ENCODE measurements at regions not wholly inside any gene's neighbourhood (a gene's known extent, or its start where the extent isn't known, plus 50 kb on each side); places are given as distances from the start of the nearest gene placed in this dataset.
A peak's percentile ranks its signal among the peaks of the same experiment; 100 is the strongest.

DNA sequence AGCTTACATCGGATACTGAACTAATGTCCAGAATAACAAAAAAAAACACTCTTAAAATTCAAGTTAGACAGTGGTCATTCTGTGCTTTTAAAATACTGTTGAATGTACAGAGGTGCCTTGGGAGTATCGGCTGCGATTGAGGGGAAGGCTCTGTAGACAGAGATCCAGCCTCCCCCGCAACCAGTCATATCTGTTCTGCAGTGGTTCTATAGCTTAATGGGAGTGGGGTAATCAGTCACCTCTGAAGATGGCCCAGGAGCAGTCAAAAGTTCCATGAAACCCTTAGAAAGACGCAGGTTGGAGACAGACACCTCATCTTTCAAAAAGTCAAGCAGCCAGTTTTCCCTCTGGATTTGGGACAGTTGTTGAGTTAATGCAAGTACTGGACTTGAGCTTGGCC, 1486.6 kb upstream of the TMEM132C start:
- Histone ChIP-seq H3K4me3 (ENCODE audit: low read depth, low read length) (no peak overlapping the region), H3K27ac (no peak overlapping the region), H3K9me3 (ENCODE audit: severe bottlenecking) (no peaks in the 10 kb centered on the region), H3K27me3 (ENCODE audit: insufficient read depth, low read depth, severe bottlenecking) (no peaks in the 10 kb centered on the region), H3K36me3 (no peaks in the 10 kb centered on the region)
- TF ChIP-seq, protein P1, sequence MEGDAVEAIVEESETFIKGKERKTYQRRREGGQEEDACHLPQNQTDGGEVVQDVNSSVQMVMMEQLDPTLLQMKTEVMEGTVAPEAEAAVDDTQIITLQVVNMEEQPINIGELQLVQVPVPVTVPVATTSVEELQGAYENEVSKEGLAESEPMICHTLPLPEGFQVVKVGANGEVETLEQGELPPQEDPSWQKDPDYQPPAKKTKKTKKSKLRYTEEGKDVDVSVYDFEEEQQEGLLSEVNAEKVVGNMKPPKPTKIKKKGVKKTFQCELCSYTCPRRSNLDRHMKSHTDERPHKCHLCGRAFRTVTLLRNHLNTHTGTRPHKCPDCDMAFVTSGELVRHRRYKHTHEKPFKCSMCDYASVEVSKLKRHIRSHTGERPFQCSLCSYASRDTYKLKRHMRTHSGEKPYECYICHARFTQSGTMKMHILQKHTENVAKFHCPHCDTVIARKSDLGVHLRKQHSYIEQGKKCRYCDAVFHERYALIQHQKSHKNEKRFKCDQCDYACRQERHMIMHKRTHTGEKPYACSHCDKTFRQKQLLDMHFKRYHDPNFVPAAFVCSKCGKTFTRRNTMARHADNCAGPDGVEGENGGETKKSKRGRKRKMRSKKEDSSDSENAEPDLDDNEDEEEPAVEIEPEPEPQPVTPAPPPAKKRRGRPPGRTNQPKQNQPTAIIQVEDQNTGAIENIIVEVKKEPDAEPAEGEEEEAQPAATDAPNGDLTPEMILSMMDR (IDR thresholded peaks at IDR 0.05; ENCODE audit: low read depth, low read length): no peak
- no peak for DNase-seq

DNA sequence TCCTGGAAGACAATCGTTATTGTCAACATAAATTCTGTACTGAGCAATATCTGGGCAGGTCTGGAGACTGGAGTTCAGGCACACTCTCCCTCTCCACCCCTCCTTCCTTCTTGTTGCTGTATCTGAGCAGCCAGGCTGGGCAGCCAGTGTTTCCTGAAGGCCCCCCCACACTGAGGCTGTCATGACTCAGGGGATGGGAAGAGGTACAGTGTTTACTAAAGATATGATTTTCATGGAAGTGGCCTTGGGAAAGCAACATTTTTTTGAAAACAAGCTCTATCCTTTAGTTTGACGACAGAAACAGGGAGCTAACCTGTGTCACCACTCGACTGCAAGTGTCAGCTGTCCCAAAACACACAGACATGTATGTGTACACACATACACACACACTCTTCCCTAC, 1485.4 kb upstream of the TMEM132C start:
- no peak for DNase-seq
- Histone ChIP-seq H3K27me3 (ENCODE audit: insufficient read depth, low read depth, severe bottlenecking) (no peaks in the 10 kb centered on the region), H3K9me3 (ENCODE audit: severe bottlenecking) (no peaks in the 10 kb centered on the region), H3K27ac (no peak overlapping the region), H3K36me3 (no peaks in the 10 kb centered on the region), H3K4me3 (ENCODE audit: low read depth, low read length) (no peak overlapping the region)
- TF ChIP-seq, protein P1 (IDR thresholded peaks at IDR 0.05; ENCODE audit: low read depth, low read length): no peak

DNA sequence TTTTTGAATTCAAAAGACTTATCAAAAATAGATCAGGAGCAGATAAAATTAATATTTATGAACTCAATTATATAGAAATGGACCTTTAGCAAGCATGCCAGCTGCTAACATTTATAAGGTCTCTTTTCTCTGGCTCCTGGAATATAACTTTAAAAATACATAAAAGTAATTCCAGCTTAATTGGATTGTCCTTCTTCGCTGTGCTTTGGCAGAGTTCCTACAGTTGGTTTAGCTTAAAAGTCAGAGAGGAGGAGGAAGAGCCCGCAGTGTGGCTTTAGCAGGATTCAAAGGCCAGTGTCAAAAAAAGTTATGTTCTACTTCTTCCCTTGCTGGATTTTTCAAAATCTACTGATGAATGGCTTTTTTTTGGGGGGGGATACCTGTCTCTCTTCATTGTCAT, 1484.9 kb upstream of the TMEM132C start:
- Histone ChIP-seq H3K27ac (no peak overlapping the region), H3K4me3 (ENCODE audit: low read depth, low read length) (no peak overlapping the region), H3K36me3 (no peaks in the 10 kb centered on the region), H3K27me3 (ENCODE audit: insufficient read depth, low read depth, severe bottlenecking) (no peaks in the 10 kb centered on the region), H3K9me3 (ENCODE audit: severe bottlenecking) (no peaks in the 10 kb centered on the region)
- DNase-seq: no peak
- TF ChIP-seq, protein P1 (IDR thresholded peaks at IDR 0.05; ENCODE audit: low read depth, low read length): no peak

DNA sequence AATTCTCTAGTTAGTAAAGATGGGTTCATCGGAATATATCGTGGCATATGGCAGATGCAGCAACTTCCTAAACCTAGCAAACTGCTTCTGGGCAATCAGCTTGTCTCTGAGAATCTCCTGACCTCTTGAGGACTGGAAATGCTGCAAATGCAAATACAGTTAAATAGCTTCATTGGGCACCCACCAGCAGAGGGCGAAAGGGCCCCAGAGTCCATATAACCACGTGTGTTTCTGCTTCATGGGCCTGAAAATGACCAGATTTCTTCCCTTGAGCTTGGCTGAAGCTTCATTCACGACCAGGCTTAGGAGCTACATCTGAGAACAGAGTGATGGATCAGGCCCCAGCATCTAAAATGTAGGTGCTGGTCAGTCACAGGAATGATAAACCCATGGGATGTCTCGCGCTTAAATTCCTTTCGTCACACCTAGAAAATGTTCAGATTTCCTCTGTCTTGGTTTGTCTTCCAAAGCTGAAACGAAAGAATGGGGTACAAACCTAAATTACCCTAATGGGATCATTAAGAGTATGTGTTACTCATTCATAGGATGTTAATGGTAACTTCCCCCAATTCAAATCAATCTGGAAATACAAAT, 1482.5 kb upstream of the TMEM132C start:
- TF ChIP-seq, protein P1 (IDR thresholded peaks at IDR 0.05; ENCODE audit: low read depth, low read length): peak; percentile 86
- no peaks in the 10 kb centered on the region for H3K9me3 ChIP-seq (ENCODE audit: severe bottlenecking)
- DNase-seq: peak; percentile 85
- no peak overlapping the region for H3K27ac ChIP-seq
- no peaks in the 10 kb centered on the region for H3K36me3 ChIP-seq
- H3K27me3 ChIP-seq (ENCODE audit: insufficient read depth, low read depth, severe bottlenecking): no peaks in the 10 kb centered on the region
- H3K4me3 ChIP-seq (ENCODE audit: low read depth, low read length): no peak overlapping the region

DNA sequence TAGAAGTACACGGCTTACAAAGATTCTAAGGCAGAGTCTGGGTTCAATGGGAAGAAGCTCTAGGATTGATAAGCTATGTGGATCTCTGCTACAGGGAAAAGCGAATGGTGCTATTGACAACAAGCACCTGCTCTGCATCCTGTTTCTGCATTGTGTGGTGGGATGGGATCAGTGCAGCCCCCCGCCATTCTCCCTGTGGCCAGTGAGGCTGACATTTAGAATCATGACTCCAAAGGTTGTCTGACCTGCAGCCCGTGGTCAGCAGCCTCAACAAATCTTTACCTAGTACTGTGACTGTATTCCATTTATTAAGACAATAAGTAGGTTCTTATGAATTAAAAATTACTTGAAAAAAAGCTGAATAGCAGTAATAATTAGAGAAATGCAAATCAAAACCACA, 1477.0 kb upstream of the TMEM132C start:
- Histone ChIP-seq H3K27ac (no peak overlapping the region), H3K9me3 (ENCODE audit: severe bottlenecking) (no peaks in the 10 kb centered on the region), H3K36me3 (no peaks in the 10 kb centered on the region), H3K27me3 (ENCODE audit: insufficient read depth, low read depth, severe bottlenecking) (no peaks in the 10 kb centered on the region), H3K4me3 (ENCODE audit: low read depth, low read length) (no peak overlapping the region)
- TF ChIP-seq, protein P1 (IDR thresholded peaks at IDR 0.05; ENCODE audit: low read depth, low read length): no peak
- no peak for DNase-seq

DNA sequence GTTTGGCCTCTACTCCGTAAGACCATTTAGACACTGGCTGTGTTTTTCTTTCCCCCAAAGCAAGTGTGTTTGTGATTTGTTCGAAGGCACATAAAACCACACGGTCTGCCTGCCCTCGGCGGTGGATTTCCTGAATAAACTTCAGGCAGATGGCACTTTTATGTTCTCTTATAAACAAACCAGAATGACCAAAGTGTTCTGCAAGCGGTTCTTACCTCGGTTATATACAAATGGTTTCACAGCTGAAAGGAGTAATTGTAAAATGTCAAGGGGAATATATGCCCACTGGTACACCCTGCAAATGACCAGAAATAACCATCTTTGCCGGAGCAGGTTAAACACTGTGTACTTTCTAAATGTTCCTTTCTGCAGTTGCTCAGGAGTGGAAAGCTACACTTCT, 1475.8 kb upstream of the TMEM132C start:
- Histone ChIP-seq H3K27ac (no peak overlapping the region), H3K4me3 (ENCODE audit: low read depth, low read length) (no peak overlapping the region), H3K36me3 (no peaks in the 10 kb centered on the region), H3K9me3 (ENCODE audit: severe bottlenecking) (no peaks in the 10 kb centered on the region), H3K27me3 (ENCODE audit: insufficient read depth, low read depth, severe bottlenecking) (no peaks in the 10 kb centered on the region)
- no peak for DNase-seq
- TF ChIP-seq, protein P1 (IDR thresholded peaks at IDR 0.05; ENCODE audit: low read depth, low read length): no peak
